Muscle layer of duodenum (tissue), 2 donors: ENCODE measurements at regions not wholly inside any gene's neighbourhood (a gene's known extent, or its start where the extent isn't known, plus 50 kb on each side); places are given as distances from the start of the nearest gene placed in this dataset.
"Not testable (repeated sequence)": the region's sequence is repeated elsewhere in the genome, so short reads cannot be mapped to it uniquely, and the experiment has no call there.

Source experiments
- H3K27ac ChIP-seq: one replicate; pipeline ENCODE4 v1.7.0; 2013; ENCODE audit warnings: mild to moderate bottlenecking, low read length
- H3K27me3 ChIP-seq: one replicate; pipeline ENCODE4 v1.7.0; 2013; ENCODE audit warnings: low read depth, mild to moderate bottlenecking, control low read depth, low read length
- H3K36me3 ChIP-seq, 2 donors: one replicate each; pipeline ENCODE4 v1.7.0; 2013; ENCODE audit warnings: low read length in 2 of 2, control low read depth in 1 of 2, mild to moderate bottlenecking in 1 of 2; ENCODE audit not compliant: insufficient read depth in 2 of 2, control insufficient read depth in 1 of 2
- H3K4me1 ChIP-seq, 2 donors: one replicate each; pipeline ENCODE4 v1.7.0; 2013; ENCODE audit warnings: low read length in 2 of 2, mild to moderate bottlenecking in 2 of 2, control low read depth in 1 of 2, moderate library complexity in 1 of 2; ENCODE audit not compliant: insufficient read depth in 2 of 2, control insufficient read depth in 1 of 2
- H3K4me3 ChIP-seq, 2 donors: one replicate each; pipeline ENCODE4 v1.7.0; 2013; ENCODE audit warnings: low read length in 2 of 2, low read depth in 1 of 2, mild to moderate bottlenecking in 1 of 2
- H3K9me3 ChIP-seq, 2 donors: one replicate each; pipeline ENCODE4 v1.7.0; 2013; ENCODE audit warnings: low read length in 2 of 2, control low read depth in 1 of 2, mild to moderate bottlenecking in 1 of 2; ENCODE audit not compliant: control insufficient read depth in 1 of 2
- donor health status: healthy.

DNA sequence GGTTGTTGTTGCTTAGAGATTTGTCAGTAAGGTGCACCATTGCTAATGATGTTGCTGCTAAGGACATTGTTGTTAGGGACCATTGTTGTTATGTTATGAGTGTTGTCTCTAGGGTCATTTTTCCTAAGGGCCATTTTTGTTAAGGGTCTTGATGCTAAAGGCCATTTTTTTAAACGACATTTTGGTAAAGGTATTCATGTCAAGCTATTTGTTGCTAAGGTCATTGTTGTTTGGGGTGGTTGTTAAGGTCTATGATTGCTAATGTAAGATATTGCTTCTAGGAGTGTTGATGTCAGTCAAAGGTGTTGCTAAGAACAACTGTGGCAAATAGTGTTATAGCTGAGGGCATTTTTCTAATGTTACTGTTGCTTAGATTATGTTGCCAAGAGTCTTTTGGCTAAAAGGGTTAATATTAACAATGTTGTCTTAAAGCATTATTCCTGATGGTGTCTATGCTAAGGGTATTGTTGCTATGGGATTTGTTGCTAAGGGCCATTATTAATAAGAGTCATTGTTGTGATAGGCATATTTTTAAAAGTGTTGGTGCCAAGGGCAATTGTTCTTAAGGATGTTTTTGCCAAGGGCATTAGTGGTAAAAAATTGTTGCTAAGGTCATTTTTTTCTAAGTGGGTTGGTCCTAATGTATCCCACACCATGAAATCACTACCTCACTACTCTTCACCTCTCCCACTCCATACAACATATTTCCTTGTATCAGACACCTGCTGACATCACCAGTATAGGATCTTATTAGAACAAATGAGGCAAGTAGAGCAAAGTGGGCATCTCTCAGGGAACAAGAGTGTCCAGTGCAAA is 56.2 kb downstream of the SPATA31A6 start:
- H3K27ac ChIP-seq, H3K27me3 ChIP-seq, H3K4me1 ChIP-seq: not testable (repeated sequence)

DNA sequence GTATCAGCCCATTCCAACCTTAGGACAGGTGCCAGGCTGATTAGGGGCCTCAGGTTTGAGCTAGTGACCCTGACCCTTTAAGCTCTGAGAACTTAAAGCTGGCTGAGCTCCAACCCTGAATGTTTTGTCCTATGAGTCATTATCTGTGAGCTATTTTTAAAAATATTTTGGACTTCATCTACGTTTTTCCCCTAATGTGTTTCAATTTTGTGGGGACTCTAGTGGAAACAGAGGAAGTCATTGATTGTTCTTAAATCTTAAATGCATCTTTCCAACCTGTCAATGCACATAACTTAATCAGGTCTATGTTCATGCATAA is 56.8 kb downstream of the SPATA31A6 start:
- H3K4me1 ChIP-seq, H3K27me3 ChIP-seq, H3K36me3 ChIP-seq, H3K27ac ChIP-seq, H3K9me3 ChIP-seq, H3K4me3 ChIP-seq: not testable (repeated sequence)

More for the DNA sequence above, 56.2 kb downstream of the SPATA31A6 start:
- not testable (repeated sequence) for H3K4me3 ChIP-seq, H3K36me3 ChIP-seq, H3K9me3 ChIP-seq

DNA sequence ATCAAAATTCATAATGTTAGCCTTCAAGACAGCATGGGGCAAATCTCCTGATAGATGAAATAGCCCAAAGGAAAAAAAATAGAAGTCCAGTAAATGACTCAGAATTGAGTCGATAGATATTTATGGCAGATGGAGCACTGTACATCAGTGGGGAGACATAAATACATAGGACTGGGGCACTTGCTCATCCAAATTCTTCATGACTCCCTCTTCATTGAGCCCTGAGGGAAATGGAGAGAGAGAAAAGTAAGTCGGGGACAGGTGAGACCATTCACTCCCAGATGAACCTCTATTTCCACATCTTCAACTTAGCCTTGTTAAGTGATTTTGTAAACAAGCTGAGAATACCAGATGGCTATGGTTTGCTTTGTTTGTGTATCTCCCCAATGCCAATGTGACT is 59.8 kb downstream of the SPATA31A6 start:
- not testable (repeated sequence) for H3K4me3 ChIP-seq

DNA sequence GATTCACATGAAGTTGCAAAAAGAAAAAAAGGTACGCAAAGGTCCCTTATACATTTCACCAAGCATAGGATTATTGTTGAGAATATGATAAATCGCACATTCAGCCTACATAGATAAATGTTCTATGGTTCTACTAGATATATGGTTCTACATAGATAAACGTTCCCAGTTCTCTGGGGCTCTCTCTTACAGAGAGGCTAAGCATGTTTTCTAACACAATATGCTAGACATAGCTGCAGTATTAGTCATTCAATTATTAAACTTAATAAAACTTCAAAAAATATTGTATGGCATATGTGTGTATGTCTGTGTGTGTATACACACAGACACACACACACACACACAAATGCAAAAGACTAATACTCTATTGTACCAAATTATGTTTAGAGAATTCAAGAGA is 60.4 kb downstream of the SPATA31A6 start:
- not testable (repeated sequence) for H3K27me3 ChIP-seq, H3K36me3 ChIP-seq, H3K4me3 ChIP-seq, H3K4me1 ChIP-seq, H3K9me3 ChIP-seq, H3K27ac ChIP-seq

More for the DNA sequence above, 59.8 kb downstream of the SPATA31A6 start:
- H3K36me3 ChIP-seq, H3K27ac ChIP-seq, H3K4me1 ChIP-seq, H3K9me3 ChIP-seq, H3K27me3 ChIP-seq: not testable (repeated sequence)

DNA sequence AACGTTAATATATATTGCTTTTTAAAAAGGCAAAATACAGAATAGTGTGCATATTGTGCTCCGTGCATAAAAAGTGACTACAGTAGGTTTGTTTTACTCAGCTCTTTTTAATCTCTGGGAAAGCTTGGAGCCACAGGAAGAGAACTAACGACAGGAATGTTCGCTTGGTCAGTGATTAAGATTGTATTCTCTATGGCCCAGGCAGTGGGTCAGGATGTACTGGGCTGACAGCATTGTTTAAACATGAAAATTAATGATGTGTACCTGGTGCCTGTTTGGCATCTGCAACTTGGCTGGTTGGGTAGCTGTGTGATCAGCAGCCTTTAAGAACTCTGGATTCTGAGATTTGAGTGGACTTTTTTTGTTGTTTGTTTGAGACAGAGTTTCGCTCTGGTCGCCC is 85.3 kb downstream of the SPATA31A6 start:
- not testable (repeated sequence) for H3K9me3 ChIP-seq, H3K4me3 ChIP-seq, H3K4me1 ChIP-seq, H3K27me3 ChIP-seq, H3K27ac ChIP-seq, H3K36me3 ChIP-seq

DNA sequence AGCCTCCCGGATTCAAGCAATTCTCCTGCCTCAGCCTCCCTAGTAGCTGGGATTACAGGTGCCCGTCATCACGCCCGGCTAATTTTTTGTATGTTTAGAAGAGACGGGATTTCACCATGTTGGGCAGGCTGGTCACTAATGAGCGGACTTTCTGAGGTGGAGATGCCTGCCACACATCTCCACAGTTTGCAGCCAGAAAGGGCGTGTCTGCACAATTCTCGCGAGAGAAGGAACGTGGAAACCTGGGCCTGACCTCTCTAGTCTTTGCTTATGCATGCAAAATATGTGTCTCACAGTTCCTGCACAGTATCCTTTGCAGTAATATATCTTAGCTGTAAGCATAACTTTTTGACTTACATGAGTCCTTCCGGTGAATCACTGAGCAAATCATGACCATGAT is 85.7 kb downstream of the SPATA31A6 start:
- H3K36me3 ChIP-seq, H3K4me1 ChIP-seq, H3K9me3 ChIP-seq, H3K4me3 ChIP-seq, H3K27ac ChIP-seq, H3K27me3 ChIP-seq: not testable (repeated sequence)

DNA sequence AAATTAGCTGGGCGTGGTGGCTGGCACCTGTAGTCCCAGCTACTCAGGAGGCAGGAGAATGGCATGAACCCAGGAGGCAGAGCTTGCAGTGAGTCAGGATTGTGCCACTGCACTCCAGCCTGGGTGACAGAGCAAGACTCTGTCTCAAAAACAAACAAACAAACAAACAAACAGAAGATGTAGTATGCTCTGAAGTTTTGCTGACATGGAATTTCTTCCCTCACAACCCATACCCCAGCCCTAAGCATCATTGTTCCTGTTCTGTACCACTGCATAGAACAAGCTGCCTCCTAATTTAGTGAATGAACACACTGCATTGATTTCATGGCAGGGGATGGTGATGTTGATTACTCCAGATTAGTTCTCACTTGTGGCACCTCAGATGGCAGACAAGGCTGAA is 89.7 kb downstream of the SPATA31A6 start:
- H3K27me3 ChIP-seq, H3K27ac ChIP-seq, H3K4me1 ChIP-seq, H3K36me3 ChIP-seq, H3K4me3 ChIP-seq, H3K9me3 ChIP-seq: not testable (repeated sequence)

DNA sequence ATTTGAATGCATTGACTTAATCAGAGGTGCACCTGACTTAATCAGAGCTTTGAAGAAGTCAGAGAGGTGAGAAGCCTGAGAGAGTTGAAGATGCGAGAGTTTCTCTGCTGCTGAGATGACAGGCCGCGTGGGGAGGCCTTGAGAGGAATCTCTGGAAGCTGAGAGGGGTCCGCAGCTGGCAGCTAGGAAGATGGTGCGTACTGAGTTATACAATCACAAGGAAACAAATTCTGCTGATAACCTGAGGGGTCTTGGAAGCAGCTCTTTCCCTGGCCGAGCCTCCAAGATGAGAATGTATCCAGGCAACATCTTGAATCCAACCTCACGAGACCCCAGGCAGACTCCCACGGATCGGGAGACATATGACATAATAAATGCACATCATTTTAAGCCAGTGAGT is 91.7 kb downstream of the SPATA31A6 start:
- no peaks in the 10 kb centered on the region for H3K9me3 ChIP-seq
- no peak overlapping the region for H3K4me3 ChIP-seq
- no peaks in the 10 kb centered on the region for H3K27me3 ChIP-seq
- H3K36me3 ChIP-seq = no peaks in the 10 kb centered on the region
- no peak overlapping the region for H3K27ac ChIP-seq
- H3K4me1 ChIP-seq = no peaks in the 10 kb centered on the region

DNA sequence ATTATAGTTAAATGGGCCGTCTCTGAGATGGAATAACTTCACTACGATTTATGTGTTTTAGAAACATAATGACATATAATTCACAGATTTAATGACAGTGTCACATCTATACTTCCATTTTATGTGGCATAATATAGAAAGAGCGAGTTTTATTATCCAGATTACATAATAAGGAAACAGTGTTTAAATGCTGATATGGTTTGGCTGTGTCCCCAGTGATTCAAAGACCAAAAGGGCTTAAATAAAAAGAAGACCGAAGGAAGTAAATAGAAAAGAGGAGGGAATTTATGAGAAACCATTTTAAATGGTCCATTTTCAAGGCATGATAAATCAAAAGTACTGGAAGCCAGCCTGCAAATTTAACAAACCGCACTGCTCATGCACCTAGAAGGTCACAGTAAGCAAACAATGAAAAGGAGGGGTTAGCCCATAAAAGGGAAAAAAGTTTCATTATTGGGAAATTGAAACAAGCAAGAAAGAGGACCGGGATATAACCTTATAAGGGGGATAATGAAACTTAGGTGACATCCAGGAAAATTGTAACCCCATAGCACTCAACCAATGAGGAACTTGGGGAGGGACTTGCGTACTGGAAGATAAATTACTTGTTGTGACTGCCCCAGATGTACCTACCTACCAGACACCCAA is 99.2 kb downstream of the SPATA31A6 start:
- H3K36me3 ChIP-seq, H3K4me1 ChIP-seq, H3K4me3 ChIP-seq, H3K27ac ChIP-seq, H3K27me3 ChIP-seq, H3K9me3 ChIP-seq: not testable (repeated sequence)

DNA sequence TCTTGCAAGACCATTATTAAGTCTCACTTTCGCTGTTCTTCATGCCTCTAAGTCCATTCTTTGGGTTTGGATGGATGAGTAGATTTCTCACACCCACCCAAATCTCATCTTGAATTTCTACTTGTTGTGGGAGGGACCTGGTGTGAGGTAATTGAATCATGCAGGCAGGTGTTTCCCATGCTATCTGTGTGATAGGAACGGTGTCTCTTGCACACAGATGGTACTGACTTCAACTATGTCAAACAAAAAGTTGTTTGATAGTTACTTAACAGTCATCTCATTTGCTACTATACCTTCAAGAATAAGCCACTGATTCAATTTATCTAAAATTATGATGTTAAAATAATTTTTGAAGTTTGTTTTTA is 99.7 kb downstream of the SPATA31A6 start:
- not testable (repeated sequence) for H3K27ac ChIP-seq, H3K27me3 ChIP-seq, H3K4me1 ChIP-seq, H3K9me3 ChIP-seq, H3K36me3 ChIP-seq, H3K4me3 ChIP-seq

DNA sequence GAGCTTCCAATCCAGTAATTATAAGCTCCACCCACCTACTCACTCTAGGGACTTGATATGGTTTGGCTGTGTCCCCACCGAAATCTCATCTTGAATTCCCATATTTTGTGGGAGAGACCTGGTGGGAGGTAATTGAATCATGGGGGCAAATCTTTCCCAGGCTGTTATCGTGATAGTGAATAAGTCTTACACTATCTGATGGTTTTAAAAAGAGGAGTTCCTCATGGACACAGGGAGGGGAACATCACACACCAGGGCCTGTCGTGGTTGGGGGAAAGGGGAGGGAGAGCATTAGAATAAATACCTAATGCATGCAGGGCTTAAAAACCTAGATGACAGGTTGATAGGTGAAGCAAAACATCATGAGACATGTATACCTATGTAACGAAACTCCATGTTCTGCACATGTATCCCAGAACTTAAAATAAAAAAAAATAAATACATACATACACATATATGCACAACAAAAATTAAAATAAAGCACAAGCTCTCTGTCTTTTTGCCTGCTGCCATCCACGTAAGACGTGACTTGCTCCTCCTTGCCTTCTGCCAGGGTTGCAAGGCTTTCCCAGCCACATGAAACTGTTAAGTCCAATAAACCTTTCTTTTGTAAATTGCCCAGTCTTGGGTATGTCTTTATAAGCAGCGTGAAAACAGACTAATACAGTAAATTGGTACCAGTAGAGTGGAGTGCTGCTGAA is 102.8 kb downstream of the SPATA31A6 start:
- not testable (repeated sequence) for H3K4me1 ChIP-seq, H3K27me3 ChIP-seq, H3K27ac ChIP-seq, H3K4me3 ChIP-seq, H3K36me3 ChIP-seq, H3K9me3 ChIP-seq
